ENCODE measurements at regions not wholly inside any gene's neighbourhood (a gene's known extent, or its start where the extent isn't known, plus 50 kb on each side); places are given as distances from the start of the nearest gene placed in this dataset.
A peak's percentile ranks its signal among the peaks of the same experiment; 100 is the strongest.
"Not testable (repeated sequence)": the region's sequence is repeated elsewhere in the genome, so short reads cannot be mapped to it uniquely, and the experiment has no call there.

DNA sequence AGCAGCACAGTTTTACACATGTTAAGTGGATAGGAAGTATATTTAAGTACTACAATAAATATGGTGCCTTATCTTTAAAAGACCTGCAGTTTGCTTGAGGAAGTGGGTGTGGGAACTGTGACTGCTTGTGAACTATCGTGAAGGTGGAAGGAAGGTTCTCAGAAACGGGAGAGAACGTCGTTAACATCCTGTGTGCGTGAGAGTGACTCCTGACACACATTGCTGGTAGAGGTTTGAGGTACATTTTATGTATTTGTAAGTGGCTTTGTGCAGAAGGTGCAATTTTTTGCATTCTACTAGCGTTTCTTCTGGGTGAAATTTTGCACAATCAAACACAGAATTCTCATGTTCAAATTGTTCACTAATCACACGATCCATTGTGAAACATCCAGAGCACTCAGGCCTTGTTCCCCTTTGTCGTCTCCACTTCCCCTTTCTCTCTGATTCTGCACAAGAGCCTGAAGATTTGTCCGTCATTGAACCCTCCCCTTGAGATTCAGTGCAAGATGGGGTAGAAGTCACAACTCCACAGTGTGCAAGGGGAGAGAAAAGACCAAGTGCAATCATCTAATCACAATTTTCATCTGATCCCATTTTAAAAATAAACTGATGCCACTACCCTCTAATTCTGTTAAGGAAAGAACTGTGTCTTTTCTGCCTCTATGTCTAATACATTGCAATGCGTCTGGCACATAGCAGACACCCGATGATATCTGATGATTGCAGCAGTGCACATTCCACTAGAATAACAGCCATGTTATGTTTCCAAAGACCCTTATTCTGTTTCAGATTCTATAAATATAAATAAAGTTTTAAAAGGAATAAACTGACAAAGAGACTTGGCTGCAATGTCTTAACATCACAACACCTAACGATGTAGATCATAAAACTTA, 279.9 kb downstream of the NEBL start:
- DNase-seq = peak in 2 of 56 donors; percentile 1 to 4

- no peak for DNase-seq
Observed at GRCh38 chr10:20616056-20616671, 280.9 kb downstream of the NEBL start.

- DNase-seq = no peak
Observed at GRCh38 chr10:20615395-20615794, 281.7 kb downstream of the NEBL start.

GRCh38 chr10:20614911-20615310, 282.2 kb downstream of the NEBL start:
- no peak for DNase-seq

DNA sequence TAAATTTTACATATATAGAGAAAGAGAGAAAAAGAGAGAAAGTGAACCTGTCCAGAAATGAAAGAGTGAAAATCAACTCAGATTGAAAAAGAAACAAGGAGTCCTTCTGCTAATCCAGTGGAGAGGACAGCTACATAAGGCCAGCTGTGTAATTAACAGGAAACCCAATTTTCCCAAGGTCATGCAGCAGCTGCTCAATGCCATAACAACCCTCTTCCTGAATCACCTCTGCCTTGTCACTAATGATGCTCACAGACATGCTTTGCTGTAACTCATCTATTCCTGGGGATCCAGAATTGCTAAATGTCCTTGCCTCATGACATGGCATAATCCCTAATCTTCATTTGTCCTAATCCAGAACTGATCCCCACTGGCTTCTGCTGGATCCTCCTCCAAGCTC, 288.6 kb downstream of the NEBL start:
- no peak for DNase-seq

DNA sequence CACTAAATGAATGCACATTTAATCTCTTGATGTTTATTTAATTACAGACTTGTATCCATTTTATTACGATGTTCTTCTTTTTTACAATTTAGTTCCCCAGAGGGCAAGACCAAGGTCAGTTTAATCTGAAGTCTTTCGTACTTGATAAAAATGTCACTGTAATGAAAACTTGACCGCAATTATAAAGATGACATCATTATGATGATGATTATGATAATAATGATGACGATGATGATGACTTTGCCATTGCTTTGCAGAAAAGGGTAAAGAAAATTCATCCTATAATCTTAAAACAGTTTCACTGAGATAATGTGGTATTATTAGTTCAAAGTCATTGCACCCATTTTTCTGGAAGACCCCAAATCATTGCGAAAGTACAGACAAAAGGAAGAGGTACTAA, 290.1 kb downstream of the NEBL start:
- no peak for DNase-seq

DNA sequence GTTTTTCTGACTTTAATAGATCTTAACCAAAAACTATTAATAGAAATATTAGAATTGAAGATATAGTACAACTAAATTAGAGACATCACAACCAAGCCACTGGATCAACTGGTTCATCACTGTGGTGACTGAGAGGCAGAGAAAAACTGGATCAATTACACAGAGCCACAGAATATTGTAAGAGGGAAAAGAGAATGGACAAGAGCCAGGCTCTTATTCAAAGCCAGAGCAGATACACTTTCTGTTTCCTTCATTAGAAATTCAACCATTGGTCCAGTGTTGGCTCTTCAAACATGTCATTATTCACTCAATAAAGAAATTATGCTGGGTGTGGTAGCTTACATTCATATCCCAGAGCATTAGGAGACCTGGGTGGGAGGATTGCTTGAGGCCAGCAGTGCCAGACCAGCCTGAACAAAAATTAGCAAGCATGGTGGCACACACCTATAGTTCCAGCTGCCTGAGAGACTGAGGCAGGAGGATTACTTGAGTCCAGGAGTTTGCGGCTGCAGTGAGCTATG, 295.1 kb downstream of the NEBL start:
- DNase-seq = no peak

DNA sequence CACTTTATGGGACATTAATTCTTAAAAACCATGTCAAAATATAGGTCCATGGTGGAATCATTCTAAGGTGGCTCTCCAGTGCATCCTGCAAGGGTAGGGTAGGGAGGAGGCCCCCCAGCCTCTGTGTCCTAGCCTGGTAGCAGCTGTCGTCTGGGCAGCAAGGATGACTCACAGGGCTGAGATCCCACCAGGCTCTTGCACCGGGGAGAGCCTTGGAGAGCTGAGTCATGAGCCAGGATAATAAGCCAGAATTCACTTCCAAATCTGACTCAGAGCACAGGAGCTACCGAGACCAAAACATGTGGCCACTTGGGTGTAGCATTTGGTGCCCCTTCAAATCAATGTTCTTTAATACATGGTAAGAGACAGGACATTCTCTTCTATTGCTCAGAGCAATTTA, 298.5 kb downstream of the NEBL start:
- peak in 8 of 56 donors; percentile 2 to 45 (median 10) for DNase-seq

DNA sequence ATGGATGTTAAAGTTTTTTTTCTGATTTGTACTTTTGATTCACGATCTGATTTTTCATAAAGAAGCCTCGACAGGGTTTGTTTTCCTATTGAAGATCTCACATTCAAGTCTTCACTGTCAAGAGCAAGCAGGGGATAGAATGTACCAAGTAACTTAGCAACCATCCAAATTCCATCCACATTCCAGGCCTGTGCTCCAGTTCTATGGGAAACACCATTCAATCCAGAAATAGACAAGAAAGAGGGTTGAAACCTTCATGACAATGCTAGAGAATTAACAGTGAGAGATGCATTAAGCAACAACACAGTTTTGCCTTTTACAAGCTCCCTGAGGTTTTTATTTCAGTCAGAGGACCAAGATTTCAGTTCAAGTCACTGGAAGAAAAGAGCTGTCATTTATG, 300.2 kb downstream of the NEBL start:
- no peak for DNase-seq

GRCh38 chr10:20596065-20596755, 300.9 kb downstream of the NEBL start:
- DNase-seq = no peak

- no peak for DNase-seq
Observed at GRCh38 chr10:20593649-20594048, 303.5 kb downstream of the NEBL start.

DNA sequence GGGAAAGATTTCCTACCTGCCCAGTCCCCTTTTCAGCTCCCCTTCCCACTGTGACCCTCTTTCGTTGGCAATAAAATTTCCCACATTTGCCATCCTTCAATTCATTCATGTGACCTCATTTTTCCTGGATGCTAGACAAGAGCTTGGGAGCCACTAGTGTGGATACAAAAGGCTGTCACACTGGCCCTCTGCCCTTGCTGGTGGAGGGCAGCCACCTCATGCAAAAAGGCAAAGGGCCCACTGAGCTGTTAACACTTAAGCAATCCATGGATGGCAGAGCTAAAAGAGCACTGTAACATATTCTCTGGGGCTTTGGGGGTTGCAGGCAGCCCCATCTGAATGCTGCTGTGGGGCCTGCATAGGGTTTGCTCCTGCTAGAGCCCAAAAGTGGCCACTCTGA, 315.1 kb downstream of the NEBL start:
- peak in 11 of 56 donors; percentile 2 to 45 (median 9) for DNase-seq

DNA sequence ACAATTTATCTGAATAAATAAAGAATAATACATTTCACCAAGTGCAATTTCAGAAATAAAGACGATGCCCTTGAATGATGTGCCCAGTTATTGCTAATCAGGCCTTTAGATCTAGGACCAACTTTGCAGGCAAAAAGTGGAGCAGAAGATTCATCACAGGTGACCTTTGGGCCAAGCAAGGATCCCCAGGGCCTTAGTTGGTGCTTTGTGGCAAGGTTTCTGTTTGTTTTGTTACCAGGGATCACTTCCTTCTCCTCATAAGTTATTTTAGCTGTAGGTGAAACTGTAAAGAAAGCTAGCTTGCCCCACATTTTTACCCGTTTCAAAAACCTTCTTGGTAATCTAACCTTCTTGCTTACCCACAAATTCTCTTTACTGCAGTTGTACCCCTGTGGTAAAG, 323.2 kb downstream of the NEBL start:
- DNase-seq = no peak

DNA sequence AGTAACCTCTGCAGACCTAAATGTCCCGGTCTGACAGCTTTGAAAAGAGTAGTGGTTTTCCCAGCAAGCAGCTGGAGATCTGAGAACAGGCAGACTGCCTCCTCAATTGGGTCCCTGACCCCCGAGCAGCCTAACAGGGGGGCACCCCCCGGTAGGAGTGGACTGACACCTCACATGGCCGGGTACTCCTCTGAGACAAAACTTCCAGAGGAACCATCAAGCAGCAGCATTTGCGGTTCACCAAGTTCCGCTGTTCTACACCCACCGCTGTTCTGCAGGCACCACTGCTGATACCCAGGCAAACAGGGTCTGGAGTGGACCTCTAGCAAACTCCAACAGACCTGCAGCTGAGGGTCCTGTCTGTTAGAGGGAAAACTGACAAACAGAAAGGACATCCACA, 341.1 kb downstream of the NEBL start:
- DNase-seq = not testable (repeated sequence)

- no peak for DNase-seq
Observed at GRCh38 chr10:20552382-20552781, 344.7 kb downstream of the NEBL start.

GRCh38 chr10:20551761-20552160, 345.4 kb downstream of the NEBL start:
- DNase-seq = no peak

- DNase-seq = peak in 1 of 56 donors; percentile 8
Observed at GRCh38 chr10:20535897-20536881, 360.9 kb downstream of the NEBL start.

GRCh38 chr10:20531241-20531883, 365.7 kb downstream of the NEBL start:
- not testable (repeated sequence) for DNase-seq

DNA sequence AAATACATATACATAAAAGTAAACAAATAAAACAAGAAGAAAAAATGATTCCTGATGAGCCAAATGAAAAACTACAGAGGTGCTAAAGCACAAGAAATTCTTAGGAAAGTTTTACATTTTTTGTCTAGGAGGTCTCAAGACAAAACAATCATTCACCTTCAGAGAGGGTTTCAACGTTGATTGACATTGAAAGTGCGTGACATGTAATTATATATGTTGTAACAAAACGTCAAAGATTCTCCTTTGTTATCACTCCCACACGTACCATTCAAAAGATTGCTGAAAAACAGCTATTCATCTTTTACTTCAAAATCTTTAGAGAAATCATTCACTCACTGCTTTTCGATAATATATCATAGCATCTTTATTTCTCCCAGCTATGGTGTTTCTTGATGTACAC, 375.9 kb downstream of the NEBL start:
- no peak for DNase-seq

- no peak for DNase-seq
Observed at GRCh38 chr10:20515654-20516053, 381.5 kb downstream of the NEBL start.

Data from amygdala (tissue), 56 donors.